SK-N-MC (cell line): ENCODE measurements at regions not wholly inside any gene's neighbourhood (a gene's known extent, or its start where the extent isn't known, plus 50 kb on each side); places are given as distances from the start of the nearest gene placed in this dataset.
"Not testable (repeated sequence)": the region's sequence is repeated elsewhere in the genome, so short reads cannot be mapped to it uniquely, and the experiment has no call there.

ENCODE experiments used
- DNase-seq: peaks from one replicate; pipeline ENCODE4 v3.0.0-alpha.2; 2011; ENCODE audit warnings: low read depth, low spot score
- H3K27ac ChIP-seq: fragments of 200-600 bp; sonication (generic); 2 replicates; pipeline ENCODE4 v1.5.1; 2016; ENCODE audit warnings: mixed run types
- H3K36me3 ChIP-seq: fragments of 200-600 bp; sonication (generic); 2 replicates; pipeline ENCODE4 v1.6.1; 2017; ENCODE audit warnings: antibody characterized with exemption, low read length, mixed read lengths; ENCODE audit not compliant: insufficient read depth
- H3K4me3 ChIP-seq: fragments of 200-600 bp; sonication (generic); 2 replicates; pipeline ENCODE4 v1.5.1; 2016
- H3K9ac ChIP-seq: fragments of 200-600 bp; sonication (generic); 2 replicates; pipeline ENCODE4 v1.8.0; 2017; ENCODE audit warnings: mixed run types, mixed read lengths; ENCODE audit not compliant: insufficient read length
- H3K9me3 ChIP-seq: fragments of 200-600 bp; sonication (generic); 2 replicates; pipeline ENCODE4 v1.6.1; 2017; ENCODE audit warnings: low read depth, mild to moderate bottlenecking, antibody characterized with exemption, low read length, moderate library complexity, mixed read lengths
- EZH2 ChIP-seq: fragments of 200-600 bp; sonication (generic); IDR thresholded peaks from one replicate; pipeline ENCODE4 v1.6.1; 2017; ENCODE audit warnings: antibody characterized with exemption
- FOXP2 ChIP-seq: optimal IDR thresholded peaks from 2 replicates; pipeline ENCODE3; 2011; ENCODE audit warnings: mild to moderate bottlenecking, moderate library complexity; ENCODE audit not compliant: insufficient read depth; ENCODE audit errors: extremely low read length, control extremely low read depth
- POLR2AphosphoS5 ChIP-seq: IDR thresholded peaks from 2 replicates; pipeline ENCODE4 v1.6.1; 2012; ENCODE audit warnings: mild to moderate bottlenecking, low read depth, low read length, borderline replicate concordance

- Histone ChIP-seq H3K27ac (no peak overlapping the region), H3K4me3 (no peak overlapping the region), H3K9ac (no peak overlapping the region), H3K36me3 (no peaks in the 10 kb centered on the region), H3K9me3 (no peaks in the 10 kb centered on the region)
- no peak for DNase-seq
- TF ChIP-seq FOXP2 (no peak), POLR2AphosphoS5 (no peak), EZH2 (no peak)
Observed at GRCh38 chr4:55258152-55258865, 87.7 kb upstream of the SRD5A3 start.

GRCh38 chr4:55259294-55259693 lies 86.7 kb upstream of the SRD5A3 start:
- Histone ChIP-seq H3K27ac (no peak overlapping the region), H3K36me3 (no peaks in the 10 kb centered on the region), H3K4me3 (no peak overlapping the region), H3K9ac (no peak overlapping the region), H3K9me3 (no peaks in the 10 kb centered on the region)
- no peak for DNase-seq
- TF ChIP-seq FOXP2 = no peak
- TF ChIP-seq POLR2AphosphoS5 = no peak
- no peak for TF ChIP-seq EZH2

DNA sequence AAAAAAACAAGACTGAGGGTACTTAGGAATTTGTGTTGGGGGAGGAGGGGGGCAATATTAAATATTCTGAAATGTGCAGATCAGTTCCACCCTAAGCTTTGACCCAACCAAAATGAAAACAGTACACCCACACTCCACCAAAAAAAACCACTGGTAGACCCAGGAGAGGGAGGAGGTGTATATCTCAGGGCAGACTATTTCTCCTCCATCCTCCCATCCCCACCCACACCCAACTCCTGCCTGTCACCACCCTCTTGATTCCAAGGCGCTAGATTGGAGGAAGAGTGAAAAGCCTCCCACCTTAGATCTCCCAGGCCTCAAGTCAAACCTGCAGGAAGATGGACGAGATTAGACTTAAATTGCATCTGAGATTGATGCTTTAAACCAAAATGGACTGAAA lies 76.6 kb upstream of the SRD5A3 start:
- no peaks in the 10 kb centered on the region for H3K36me3 ChIP-seq
- H3K27ac ChIP-seq = no peak overlapping the region
- no peaks in the 10 kb centered on the region for H3K9me3 ChIP-seq
- H3K9ac ChIP-seq = no peak overlapping the region
- no peak for DNase-seq
- H3K4me3 ChIP-seq = no peak overlapping the region
- no peak for TF ChIP-seq POLR2AphosphoS5
- no peak for TF ChIP-seq FOXP2
- no peak for TF ChIP-seq EZH2

- no peak for DNase-seq
- H3K27ac ChIP-seq = no peak overlapping the region
- TF ChIP-seq POLR2AphosphoS5 (no peak), FOXP2 (no peak), EZH2 (no peak)
- H3K4me3 ChIP-seq = no peak overlapping the region
- H3K9ac ChIP-seq = no peak overlapping the region
- H3K36me3 ChIP-seq = no peaks in the 10 kb centered on the region
- no peaks in the 10 kb centered on the region for H3K9me3 ChIP-seq
Observed at GRCh38 chr4:55269995-55270394, 76.0 kb upstream of the SRD5A3 start.

DNA sequence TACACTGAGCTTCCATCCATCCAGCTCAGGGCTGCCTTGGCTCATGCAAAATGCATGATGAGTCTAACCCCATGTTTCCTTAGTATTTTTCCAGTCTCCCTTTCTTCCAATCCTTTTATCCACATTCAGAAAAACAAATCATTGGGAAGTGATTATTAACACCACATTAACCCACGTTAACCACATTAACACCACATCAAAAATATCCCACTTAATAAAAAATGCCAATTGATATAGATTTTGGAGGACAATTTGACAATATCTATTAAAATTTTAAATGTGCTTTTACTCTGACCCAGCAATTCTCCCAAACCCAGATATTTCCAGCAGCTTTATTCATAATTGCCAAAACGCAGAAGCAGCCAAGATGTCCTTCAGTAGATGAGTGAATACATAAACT lies 75.6 kb upstream of the SRD5A3 start:
- Histone ChIP-seq H3K9ac (no peak overlapping the region), H3K36me3 (no peaks in the 10 kb centered on the region), H3K9me3 (no peaks in the 10 kb centered on the region), H3K27ac (no peak overlapping the region), H3K4me3 (no peak overlapping the region)
- DNase-seq = no peak
- no peak for TF ChIP-seq EZH2
- no peak for TF ChIP-seq FOXP2
- no peak for TF ChIP-seq POLR2AphosphoS5

DNA sequence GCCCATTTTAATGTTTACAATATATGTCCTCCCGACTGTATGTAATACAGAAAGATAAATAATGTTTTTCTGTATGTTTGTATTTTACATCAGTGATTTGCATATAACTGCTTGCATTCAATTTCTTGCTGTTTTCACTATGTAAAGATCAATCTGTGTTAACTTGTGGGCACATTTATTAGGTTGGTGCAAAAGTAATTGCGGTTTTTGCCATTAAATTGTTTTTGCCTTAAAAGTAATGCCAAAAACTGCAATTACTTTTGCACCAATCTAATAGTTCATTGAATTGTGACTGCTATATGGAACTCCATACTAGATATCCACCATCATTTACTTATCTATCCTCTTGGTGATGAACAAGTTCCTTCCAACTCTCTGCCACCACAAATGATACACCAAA lies 73.9 kb upstream of the SRD5A3 start:
- H3K9ac ChIP-seq = no peak overlapping the region

GRCh38 chr4:55272589-55272988 lies 73.5 kb upstream of the SRD5A3 start:
- Histone ChIP-seq H3K4me3 (no peak overlapping the region), H3K9me3 (no peaks in the 10 kb centered on the region), H3K27ac (no peak overlapping the region), H3K9ac (no peak overlapping the region), H3K36me3 (no peaks in the 10 kb centered on the region)
- TF ChIP-seq POLR2AphosphoS5 (no peak), FOXP2 (no peak), EZH2 (no peak)
- no peak for DNase-seq

More for the DNA sequence above, 73.9 kb upstream of the SRD5A3 start:
- H3K4me3 ChIP-seq = no peak overlapping the region
- no peak overlapping the region for H3K27ac ChIP-seq
- DNase-seq = no peak
- no peaks in the 10 kb centered on the region for H3K9me3 ChIP-seq
- H3K36me3 ChIP-seq = no peaks in the 10 kb centered on the region
- TF ChIP-seq FOXP2 = no peak
- no peak for TF ChIP-seq POLR2AphosphoS5
- TF ChIP-seq EZH2 = no peak

- TF ChIP-seq POLR2AphosphoS5 = no peak
- TF ChIP-seq EZH2 = no peak
- no peak for TF ChIP-seq FOXP2
- Histone ChIP-seq H3K9me3 (no peaks in the 10 kb centered on the region), H3K9ac (no peak overlapping the region), H3K36me3 (no peaks in the 10 kb centered on the region), H3K4me3 (no peak overlapping the region), H3K27ac (no peak overlapping the region)
- no peak for DNase-seq
Observed at GRCh38 chr4:55277011-55277410, 69.0 kb upstream of the SRD5A3 start.

DNA sequence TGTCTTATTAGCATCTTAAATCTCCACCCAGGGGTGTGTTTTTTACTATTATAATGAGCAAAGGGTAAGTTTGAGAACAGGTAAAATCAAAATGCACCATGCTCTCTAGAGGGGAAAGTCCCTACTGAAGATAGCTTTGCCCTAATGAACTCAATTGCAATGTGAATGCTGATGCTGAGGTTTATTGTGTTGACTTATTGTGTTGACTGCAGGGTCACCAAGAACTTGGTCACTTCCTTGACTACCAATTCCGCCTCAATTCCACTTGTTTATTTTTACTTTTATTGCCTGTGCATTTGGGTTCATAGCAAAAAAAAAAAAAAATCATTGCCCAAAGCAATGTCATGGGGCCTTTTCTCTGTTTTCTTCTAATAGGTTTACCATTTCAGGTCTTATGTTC lies 67.7 kb upstream of the SRD5A3 start:
- Histone ChIP-seq H3K9ac (no peak overlapping the region), H3K27ac (no peak overlapping the region), H3K9me3 (no peaks in the 10 kb centered on the region), H3K4me3 (no peak overlapping the region), H3K36me3 (no peaks in the 10 kb centered on the region)
- TF ChIP-seq FOXP2 (no peak), EZH2 (no peak), POLR2AphosphoS5 (no peak)
- no peak for DNase-seq

GRCh38 chr4:55280474-55280873 lies 65.6 kb upstream of the SRD5A3 start:
- not testable (repeated sequence) for H3K9ac ChIP-seq, H3K27ac ChIP-seq, H3K36me3 ChIP-seq, H3K9me3 ChIP-seq, H3K4me3 ChIP-seq, DNase-seq

- not testable (repeated sequence) for H3K36me3 ChIP-seq, H3K9me3 ChIP-seq, H3K27ac ChIP-seq, DNase-seq, H3K9ac ChIP-seq, H3K4me3 ChIP-seq
Observed at GRCh38 chr4:55281118-55281683, 64.8 kb upstream of the SRD5A3 start.
